Fibroblast of gingiva (primary cell): ENCODE measurements at regions not wholly inside any gene's neighbourhood (a gene's known extent, or its start where the extent isn't known, plus 50 kb on each side); places are given as distances from the start of the nearest gene placed in this dataset.
"Not testable (repeated sequence)": the region's sequence is repeated elsewhere in the genome, so short reads cannot be mapped to it uniquely, and the experiment has no call there.

ENCODE experiments used
- DNase-seq: peaks from one replicate; pipeline ENCODE4 v3.0.0-alpha.2; 2011; ENCODE audit warnings: low read depth

GRCh38 chr2:16816522-16816921 is 150.9 kb upstream of the CYRIA start:
- DNase-seq: no peak

- no peak for DNase-seq
Observed at GRCh38 chr2:16816016-16816415, 150.4 kb upstream of the CYRIA start.

- no peak for DNase-seq
Observed at GRCh38 chr2:16813593-16813992, 148.0 kb upstream of the CYRIA start.

- DNase-seq: no peak
Observed at GRCh38 chr2:16798472-16798871, 132.8 kb upstream of the CYRIA start.

- no peak for DNase-seq
Observed at GRCh38 chr2:16791496-16791895, 125.9 kb upstream of the CYRIA start.

- no peak for DNase-seq
Observed at GRCh38 chr2:16785149-16785548, 119.5 kb upstream of the CYRIA start.

- no peak for DNase-seq
Observed at GRCh38 chr2:16784652-16785051, 119.0 kb upstream of the CYRIA start.

- DNase-seq: no peak
Observed at GRCh38 chr2:16777123-16777870, 111.7 kb upstream of the CYRIA start.

GRCh38 chr2:16775899-16776231 is 110.2 kb upstream of the CYRIA start:
- DNase-seq: no peak

- DNase-seq: no peak
Observed at GRCh38 chr2:16774980-16775898, 109.6 kb upstream of the CYRIA start.

GRCh38 chr2:16774091-16774490 is 108.5 kb upstream of the CYRIA start:
- DNase-seq: no peak

- DNase-seq: no peak
Observed at GRCh38 chr2:16773080-16773713, 107.6 kb upstream of the CYRIA start.

- DNase-seq: no peak
Observed at GRCh38 chr2:16767789-16768476, 102.3 kb upstream of the CYRIA start.

GRCh38 chr2:16765356-16765755 is 99.7 kb upstream of the CYRIA start:
- DNase-seq: no peak

- DNase-seq: no peak
Observed at GRCh38 chr2:16764487-16764886, 98.9 kb upstream of the CYRIA start.

GRCh38 chr2:16763493-16763899 is 97.9 kb upstream of the CYRIA start:
- no peak for DNase-seq

GRCh38 chr2:16763056-16763455 is 97.4 kb upstream of the CYRIA start:
- no peak for DNase-seq

GRCh38 chr2:16760426-16760825 is 94.8 kb upstream of the CYRIA start:
- DNase-seq: no peak

GRCh38 chr2:16756831-16757644 is 91.4 kb upstream of the CYRIA start:
- peak; percentile 36 for DNase-seq

GRCh38 chr2:16755442-16755841 is 89.8 kb upstream of the CYRIA start:
- no peak for DNase-seq

GRCh38 chr2:16753025-16753424 is 87.4 kb upstream of the CYRIA start:
- DNase-seq: not testable (repeated sequence)

GRCh38 chr2:16750925-16751214 is 85.2 kb upstream of the CYRIA start:
- DNase-seq: not testable (repeated sequence)
